GM18951 (cell line): ENCODE measurements at regions not wholly inside any gene's neighbourhood (a gene's known extent, or its start where the extent isn't known, plus 50 kb on each side); places are given as distances from the start of the nearest gene placed in this dataset.
"Not testable (repeated sequence)": the region's sequence is repeated elsewhere in the genome, so short reads cannot be mapped to it uniquely, and the experiment has no call there.

Source experiments
- POLR2A ChIP-seq: IDR thresholded peaks from 4 replicates; pipeline ENCODE4 v1.6.1; 2011; ENCODE audit warnings: mild to moderate bottlenecking; ENCODE audit not compliant: insufficient read length, insufficient read depth; ENCODE audit errors: extremely low read depth
- in situ Hi-C: fragments of 300-500 bp; cut with MboI; formaldehyde crosslinking; loops from one replicate; pipeline ENCODE4 v1.12.0; 2022; ENCODE audit warnings: low sequenced_read_pairs, mixed read lengths, inconsistent platforms; ENCODE audit not compliant: unreplicated experiment

DNA sequence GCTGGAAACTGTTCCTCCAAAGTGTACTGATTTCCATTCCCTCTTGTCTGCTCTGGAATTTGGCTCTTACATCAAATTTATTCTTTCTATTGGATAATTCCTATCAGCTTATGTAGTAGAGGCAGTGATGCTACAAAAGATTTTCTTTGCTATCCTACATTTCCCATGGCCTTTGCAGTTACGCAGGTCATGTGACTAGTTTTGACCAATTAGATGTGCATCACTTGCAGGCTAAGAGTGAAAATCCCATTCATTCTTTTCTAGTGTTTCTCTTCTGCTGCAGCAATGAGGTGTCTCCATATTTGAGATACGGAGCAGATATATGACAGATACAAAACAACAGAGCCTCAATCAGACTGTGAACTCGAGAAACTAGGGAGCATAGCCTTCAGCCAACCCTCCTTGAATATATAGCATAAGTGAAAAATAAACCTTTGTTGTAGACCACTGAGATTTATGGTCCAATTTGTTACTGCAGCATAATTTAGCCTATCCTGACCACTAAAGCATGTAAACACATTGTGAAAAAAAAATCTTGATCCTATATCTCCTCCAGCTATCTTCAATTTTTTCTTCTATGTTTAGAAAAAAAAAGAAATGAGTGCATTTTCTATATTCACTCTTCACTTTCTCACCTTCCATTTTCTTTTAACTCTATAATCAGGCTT, 102.0 kb downstream of the HNMT start:
- in situ Hi-C loops = no loop called here
- TF ChIP-seq POLR2A = no peak

DNA sequence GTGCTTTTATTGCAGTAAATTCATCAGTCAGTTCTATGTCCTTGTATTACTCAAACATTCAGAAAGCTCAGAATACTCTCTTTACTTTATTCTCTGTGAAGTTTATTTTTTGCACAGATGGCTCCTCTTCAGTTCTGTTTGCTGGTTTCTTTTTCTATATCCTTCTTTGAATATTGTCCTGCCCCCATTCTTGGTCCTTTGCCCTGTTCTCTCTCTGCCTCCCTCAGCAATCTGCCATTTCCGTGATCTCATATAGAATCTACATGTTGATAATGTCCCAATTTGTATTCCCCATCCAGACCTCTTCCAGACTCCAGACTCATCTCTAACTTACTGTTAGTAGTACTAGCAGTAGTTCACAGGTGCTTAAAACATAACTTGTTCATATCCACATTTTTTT, 102.6 kb downstream of the HNMT start:
- no peak for TF ChIP-seq POLR2A
- in situ Hi-C loops = no loop called here

DNA sequence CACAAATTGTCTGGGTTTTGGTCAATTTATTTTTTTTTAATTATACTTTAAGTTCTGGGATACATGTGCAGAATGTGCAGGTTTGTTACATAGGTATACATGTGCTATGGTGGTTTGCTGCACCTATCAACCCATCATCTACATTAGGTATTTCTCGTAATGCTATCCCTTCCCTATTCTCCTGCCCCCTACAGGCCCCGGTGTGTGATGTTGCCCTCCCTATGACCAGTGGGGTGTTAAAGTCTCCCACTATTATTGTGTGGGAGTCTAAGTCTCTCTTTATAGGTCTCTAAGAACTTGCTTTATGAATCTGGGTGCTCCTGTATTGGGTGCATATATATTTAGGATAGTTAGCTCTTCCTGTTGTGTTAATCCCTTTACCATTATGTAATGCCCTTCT, 104.4 kb downstream of the HNMT start:
- in situ Hi-C loops = not testable (repeated sequence)

DNA sequence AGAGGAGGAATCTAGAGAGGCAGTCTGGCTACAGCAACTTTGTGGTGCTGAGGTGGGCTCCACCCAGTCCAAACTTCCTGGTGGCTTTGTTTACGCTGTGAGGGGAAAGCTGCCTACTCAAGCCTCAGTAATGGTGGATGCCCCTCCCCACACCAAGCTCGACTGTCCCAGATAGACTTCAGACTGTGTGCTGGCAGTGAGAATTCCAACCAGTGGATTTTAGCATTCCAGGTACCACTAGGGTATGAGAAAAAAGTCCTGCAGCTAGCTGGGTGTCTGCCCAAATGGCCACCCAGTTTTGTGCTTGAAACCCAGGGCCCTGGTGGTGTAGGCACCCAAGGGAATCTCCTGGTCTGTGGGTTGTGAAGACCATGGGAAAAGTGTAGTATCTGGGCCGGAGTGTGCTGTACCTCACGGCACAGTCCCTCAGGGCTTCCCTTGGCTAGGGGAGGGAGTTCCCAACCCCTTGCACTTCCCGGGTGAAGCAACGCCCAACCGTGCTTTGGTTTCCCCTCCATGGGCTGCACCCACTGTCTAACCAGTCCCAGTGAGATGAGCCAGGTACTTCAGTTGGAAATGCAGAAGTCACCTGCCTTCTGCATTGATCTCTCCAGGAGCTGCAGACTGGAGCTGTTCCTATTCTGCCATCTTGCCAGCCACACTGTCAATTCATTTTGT, 106.9 kb downstream of the HNMT start:
- in situ Hi-C loops = not testable (repeated sequence)

DNA sequence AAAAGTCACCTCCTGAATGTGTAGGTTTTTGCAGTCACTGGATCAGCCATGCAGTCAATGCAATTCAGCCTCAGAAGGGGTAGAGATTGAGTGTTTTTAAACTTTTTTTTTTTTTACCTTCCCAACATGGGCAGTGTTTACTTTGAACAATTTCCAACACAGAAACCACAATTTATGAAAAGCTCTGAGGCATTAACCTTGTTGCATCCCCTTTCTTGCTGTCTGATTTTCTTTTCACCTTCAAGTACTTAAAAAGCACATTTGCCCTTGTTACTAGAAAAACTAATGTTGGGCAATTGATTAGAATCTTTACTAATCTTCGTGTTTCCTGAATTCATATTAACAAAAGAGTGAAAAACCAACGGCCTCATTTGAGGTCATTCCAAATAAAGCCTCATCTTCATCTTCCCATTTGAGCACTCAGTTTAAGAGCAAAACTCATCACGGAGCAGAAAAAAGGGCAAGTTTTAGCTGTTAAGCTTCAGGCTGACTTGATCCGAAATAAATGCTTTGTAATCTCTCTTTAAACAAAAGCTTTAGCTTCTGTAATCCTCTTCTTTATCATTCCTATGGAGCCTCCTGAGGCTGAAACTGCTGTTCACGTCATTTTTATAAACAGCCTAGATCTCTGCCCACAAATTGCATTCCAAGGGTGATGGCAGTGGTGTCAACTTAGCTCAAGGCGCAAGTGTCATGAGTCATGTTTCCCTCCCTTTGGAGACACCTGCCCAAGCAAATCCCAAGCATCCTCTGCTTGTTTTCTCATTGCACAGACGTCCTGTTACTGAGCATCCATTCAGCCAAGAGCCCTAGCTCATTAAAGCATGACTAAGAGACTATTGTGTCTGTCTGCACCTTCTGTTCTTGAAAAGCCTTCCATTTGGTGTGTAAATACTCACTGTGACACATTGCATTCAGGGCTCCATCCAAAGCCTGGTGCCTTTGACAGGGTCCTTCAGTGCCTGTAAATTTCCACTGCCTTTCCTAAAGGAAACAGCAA, 107.7 kb downstream of the HNMT start:
- no peak for TF ChIP-seq POLR2A
- in situ Hi-C loops = no loop called here

DNA sequence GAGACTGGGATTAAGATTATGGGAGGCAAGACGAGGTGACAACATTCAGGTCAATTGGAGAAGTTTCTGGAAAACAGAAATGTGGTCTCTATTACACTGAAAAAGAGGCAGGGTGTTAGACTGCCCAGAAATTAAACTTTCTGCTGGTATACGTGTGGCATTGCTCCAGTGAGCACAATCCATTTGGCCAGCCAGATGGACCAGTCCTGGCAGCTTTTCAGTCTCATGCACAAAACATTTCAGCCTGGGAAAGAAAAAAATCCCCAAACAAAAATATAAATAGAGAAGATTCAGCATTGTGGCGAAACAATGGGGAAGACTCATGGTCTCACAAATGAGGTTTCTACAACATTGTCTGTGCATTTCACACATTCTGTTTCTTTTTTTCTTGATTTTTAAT, 113.9 kb downstream of the HNMT start:
- TF ChIP-seq POLR2A = no peak
- in situ Hi-C loops = no loop called here

DNA sequence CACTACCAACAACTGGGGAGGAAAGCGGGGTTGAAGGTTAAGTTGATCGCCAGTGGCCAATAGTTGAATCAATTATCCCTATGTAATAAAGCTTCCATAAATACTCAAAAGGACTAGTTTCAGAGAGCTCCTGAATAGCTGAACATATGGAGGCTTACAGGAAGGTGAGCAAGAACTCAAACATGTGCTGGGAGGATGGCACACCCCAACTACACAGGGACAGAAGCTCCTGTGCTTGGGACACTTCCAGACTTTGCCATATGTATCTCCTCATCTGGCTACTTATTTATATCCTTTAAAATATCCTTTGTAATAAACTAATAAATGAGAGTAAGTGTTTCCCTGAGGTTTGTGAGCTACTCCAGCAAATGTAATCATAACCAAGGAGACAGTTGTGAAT, 115.7 kb downstream of the HNMT start:
- in situ Hi-C loops = no loop called here
- no peak for TF ChIP-seq POLR2A

DNA sequence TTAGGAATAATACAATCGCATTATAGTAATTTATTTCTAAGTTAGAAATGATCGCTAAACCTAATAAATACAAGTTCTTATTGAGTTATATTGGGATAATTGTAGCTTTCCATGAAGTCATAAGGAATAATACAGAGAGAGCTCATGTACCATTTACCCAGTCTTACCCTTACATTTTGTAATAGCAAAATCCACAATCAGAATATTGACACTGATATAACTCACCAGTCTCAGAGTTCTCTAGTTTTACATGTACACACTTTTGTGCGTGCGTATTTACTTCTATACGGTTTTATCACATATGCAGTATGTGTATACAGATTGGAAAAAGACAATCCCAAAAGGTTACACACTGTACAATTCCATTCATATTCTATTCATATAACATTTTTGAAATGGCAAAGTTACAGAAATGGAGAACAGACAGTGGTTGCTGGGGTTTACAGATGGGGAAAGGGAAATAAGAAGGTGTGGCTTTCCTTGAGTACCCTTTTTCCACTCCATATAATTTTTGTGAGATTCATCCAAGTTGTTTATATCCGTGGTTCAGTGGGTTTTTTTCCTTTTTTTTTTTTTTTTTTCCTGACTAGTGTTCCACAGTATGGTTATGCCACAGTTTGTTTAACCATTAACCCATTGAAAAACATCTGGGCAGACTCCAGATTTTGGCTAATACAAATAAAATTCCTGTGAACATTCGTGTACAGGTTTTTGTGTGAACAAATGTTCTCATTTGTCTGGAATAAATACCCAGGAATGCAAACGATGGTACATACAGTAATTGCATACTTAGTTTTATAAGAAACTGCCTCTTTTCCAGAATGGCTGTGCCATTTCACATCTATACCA, 117.2 kb downstream of the HNMT start:
- in situ Hi-C loops = no loop called here
- TF ChIP-seq POLR2A = no peak

DNA sequence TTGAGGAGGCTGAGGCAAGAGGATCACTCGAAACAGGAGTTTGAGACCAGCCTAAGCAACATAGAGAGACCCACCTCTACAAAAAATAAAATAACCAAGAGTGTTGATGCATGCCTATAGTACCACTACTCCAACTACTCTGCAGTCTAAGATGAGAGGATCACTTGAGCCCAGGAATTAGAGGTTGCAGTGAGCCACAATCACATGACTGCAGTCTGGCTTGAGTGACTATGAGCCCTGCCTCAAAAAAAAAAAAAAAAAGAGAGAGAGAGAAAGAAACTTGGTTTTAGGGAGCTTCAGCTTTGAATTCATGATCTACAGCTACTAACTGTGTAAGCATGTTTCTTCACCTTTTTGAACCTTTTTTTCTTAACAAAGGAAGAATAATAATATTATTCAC, 119.9 kb downstream of the HNMT start:
- TF ChIP-seq POLR2A = no peak
- in situ Hi-C loops = no loop called here

DNA sequence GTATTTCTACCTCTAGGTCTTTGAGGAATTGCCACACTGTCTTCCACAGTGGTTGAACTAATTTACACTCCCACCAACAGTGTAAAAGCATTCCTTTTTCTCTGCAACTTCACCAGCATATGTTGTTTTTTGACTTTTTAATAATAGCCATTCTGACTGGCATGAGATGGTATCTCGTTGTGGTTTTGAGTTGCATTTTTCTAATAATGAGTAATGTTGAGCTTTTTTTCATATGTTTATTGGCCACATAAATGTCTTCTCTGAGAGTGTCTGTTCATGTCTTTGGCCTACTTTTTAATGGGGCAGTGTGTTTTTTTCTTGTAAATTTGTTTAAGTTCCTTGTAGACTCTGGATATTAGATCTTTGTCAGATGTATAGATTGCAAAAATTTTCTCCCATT, 121.2 kb downstream of the HNMT start:
- in situ Hi-C loops = not testable (repeated sequence)

DNA sequence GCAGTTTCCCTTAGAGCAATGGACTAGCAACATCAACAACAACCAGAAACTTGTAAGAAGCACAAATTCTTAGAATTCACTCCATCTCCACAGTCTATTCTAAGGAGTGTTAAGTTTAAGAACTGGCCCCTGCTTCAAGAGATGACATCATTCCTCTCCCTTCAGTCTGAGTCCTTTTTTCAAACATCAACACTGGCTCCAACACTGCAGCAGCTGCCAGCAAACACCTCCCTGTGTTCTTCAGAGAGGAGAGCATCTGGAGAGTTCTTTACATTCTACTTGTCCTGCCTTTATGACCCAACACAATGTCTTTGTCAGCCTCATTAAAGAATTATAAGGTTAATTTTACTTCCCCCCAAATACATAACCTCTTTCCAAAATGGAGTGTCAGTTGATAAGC, 122.3 kb downstream of the HNMT start:
- in situ Hi-C loops = no loop called here
- no peak for TF ChIP-seq POLR2A

DNA sequence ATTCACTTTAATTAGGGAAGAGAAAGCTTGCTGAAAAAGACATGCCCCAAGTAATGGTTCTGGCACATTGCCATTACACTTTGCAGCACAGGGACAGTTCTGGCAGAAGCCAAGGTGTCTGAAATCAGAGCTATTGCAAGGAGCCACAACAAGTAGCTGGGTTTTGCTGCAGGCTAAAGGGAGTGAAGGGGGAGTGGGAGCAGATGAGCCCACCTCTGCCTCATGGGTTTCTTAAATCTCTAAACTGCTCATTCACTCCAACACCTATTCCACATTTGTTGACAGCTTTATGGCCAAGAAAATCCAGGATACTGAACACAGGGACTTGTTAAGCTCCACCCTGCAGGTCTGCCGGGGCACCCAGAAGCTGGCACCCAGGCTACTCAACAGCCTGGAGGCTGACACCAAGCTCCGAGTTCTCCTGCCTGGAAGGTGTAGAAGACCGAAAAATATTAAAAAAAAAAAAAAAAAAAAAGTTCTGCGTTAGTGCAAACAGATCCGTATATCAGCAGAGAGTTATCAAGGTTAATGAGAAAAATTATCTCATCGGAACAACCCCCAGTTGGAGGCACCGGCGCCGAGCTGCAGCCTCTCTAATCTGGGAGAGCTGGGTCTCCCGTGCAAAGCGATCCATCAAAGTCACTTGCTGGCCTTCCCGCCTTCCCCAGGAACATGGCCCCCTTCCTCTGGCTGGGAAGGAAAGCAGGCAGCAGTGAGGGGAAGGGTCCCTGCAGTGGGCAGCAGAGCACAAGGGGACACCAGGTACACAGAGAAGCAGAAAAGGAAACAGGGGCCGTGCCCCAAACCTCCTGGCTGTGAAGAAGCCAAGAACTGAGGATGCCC, 123.7 kb downstream of the HNMT start:
- in situ Hi-C loops = no loop called here
- TF ChIP-seq POLR2A = no peak
